LHCN-M2 (cell line): ENCODE measurements at regions not wholly inside any gene's neighbourhood (a gene's known extent, or its start where the extent isn't known, plus 50 kb on each side); places are given as distances from the start of the nearest gene placed in this dataset.
"Not testable (repeated sequence)": the region's sequence is repeated elsewhere in the genome, so short reads cannot be mapped to it uniquely, and the experiment has no call there.

Source experiments
- DNase-seq: peaks from one replicate; pipeline ENCODE4 v3.0.0-alpha.2; 2012; ENCODE audit warnings: low read depth

DNA sequence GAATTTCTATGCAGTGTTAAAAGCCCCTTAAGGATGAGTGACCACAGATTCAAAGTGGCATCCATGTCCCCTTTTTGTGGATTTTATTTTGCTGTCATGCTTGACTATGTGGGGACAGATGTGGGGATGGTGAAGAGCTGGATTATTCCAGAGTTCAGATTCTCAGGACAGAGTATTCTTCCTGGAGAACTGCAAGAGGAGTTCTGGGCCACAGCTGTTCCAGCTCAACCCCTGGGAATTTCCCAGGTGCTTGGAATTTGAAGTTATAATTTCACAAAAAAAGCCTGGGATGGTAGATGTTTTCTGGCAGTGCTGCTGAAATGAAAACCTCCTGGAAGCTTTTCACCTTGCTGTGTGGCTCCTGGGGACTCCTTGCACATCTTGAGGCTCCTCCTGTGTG is 671.8 kb upstream of the MARCKS start:
- DNase-seq = peak; percentile 26

DNA sequence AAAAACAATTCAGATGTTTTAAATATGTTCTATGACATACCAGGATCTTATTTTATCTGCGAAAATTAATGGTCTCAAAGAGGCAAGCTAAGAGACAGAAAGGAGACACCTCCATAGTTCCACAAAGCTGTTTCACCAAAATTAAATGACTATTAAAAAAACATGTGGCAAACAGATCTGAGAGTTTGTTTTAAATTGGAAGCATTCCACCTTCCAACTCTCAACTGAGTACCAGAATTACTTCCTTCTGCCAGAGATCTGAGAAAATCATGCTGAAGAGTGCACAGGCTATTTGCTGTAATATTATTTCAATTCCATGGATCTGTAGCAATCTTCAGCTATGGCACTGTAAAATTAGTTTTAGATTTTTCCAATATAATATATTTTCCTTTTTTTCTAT is 669.5 kb upstream of the MARCKS start:
- DNase-seq = no peak

DNA sequence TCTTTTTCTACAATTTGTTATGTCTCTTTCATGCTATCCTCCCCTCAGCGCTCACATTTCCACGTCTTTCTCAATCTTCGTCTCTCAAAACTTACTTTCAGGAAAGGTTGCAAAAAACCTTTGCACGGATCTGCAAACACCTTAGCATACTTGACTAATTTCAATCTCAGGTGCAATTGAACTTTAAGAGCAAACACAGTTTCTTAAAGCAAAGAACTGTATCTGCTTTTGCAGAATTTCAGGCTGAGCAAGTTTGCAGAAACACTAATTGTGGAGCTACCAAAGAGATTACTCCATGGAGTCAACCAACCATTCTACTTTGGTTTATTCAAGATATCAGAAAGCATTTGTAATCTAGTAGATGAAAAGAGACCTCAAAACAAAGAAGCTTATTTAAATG is 668.2 kb upstream of the MARCKS start:
- DNase-seq = no peak

DNA sequence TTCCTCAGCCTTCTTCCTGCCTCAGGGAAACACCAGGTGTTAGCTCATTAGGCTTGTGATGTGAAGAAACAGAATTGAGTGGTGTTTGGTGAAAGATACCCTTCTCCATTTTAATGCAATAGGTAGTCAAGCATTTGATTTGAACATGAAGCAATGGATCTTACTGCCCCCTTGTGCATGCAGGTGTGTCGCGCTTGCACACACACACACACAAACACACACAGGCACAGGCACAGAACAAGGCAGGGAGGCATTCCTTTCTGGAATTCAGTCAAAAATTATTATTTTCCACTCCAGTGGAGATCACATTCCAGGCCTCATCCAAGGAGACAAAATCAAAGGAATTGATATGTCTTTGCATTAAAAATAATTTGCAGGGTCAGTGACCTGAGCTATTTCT is 667.0 kb upstream of the MARCKS start:
- DNase-seq = no peak

DNA sequence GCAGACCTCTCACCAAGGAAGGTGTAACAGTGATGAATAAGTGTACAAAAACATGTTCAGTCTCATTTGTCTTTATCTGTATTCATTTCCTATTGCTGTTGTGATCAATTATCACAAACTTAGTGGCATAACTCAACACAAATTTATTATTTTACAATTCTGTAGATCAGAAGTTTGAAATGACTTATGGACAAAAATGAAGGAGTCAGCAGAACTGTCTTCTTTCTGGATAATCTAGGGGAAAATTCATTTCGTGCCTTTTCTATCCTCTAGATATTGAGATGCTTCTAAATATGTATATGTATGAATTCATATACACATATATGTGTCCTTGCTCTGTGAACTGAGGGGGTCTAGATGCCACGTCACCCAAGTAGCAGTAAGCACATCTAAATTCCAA is 663.1 kb upstream of the MARCKS start:
- no peak for DNase-seq

DNA sequence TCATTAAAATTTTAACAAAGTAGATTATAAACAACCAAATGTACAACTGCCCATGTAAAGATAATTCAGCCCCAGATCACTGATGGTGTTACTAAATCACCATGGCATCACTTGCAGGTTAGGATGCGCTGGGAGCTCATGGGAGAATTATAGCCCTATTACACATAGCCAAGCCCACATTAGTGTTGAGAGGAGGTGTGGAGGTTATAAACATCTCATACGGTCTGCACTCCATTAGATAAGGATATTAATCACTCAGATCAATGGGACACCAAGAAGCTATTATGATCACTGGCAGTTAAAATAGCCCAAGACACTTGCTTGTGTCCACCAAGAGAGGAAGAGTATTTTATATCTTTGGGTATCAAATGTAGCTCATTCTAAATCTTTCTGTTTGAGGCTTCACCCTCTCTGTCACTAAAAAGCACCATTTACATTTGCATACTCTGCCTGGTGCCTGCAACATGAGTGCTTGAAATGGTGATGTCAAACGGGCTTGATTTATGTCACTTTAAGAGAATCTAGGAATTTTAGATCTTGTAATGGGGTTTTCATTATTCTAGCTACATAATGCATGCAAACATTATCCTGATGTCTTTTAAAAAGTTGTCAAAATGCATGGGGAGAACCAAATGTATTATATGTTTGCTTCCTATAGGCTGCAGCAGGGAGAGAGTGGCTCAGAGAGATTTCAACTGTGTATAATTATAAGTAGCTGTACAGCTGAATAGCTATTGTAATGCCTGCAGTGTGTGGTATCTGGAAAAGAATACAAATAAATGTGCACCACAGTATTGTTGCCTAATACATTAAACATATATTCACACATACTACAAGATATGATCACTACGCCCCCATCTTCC is 654.1 kb upstream of the MARCKS start:
- DNase-seq = no peak

DNA sequence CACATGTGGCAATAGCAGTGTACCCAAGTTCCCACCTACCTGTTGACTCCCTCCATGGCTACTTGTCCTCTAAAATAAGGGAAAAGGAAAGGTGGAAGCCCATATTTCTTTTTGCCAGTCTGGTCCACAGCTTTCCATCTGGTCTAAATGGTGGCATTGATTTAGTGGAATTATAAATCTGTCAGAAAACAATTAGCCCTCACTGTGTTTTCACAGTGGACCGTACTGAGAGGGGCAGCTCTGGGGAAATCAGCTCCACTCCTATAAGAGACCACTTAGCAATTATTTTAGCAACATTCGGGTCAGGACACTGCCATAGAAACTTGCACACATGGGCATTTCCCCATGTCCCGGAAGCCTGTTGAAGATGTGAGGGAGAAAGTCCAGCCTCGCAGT is 653.4 kb upstream of the MARCKS start:
- DNase-seq = no peak

DNA sequence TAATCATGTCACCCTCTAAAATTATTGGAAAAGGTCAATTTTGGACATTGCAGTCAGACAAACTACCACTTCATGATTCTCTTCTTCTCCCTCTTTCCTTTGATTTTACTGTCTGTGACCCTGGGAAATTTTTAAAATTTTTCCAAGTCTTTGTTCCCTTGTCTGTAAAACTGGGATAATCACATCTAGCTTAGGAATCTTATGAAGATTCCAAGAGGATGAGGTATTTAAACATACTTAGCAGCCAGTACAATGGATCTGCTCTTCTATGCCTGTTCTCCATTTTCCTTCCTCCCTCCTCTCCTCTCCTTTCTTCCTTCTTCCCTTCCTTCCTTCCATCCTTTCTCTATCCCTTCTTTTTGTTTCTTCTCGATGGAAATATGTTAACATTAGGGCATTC is 651.6 kb upstream of the MARCKS start:
- DNase-seq = no peak

DNA sequence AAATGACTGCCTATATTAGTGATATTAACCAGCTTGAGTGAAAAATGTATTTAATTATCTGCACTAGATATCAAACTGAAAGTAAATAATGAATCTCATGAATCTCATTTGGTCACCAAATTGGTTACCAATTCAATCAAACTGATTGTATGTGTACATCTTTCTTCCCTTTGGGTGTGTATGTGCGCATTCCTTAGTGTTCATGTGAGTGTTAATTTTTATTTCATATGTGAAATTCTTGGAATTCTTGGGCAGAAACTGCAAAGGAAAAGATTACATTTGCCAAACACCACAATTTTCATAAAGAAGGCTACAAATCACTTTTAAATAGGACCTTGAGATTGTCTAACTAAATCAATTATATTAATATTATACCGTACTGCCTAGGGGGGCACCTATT is 648.4 kb upstream of the MARCKS start:
- DNase-seq = no peak

DNA sequence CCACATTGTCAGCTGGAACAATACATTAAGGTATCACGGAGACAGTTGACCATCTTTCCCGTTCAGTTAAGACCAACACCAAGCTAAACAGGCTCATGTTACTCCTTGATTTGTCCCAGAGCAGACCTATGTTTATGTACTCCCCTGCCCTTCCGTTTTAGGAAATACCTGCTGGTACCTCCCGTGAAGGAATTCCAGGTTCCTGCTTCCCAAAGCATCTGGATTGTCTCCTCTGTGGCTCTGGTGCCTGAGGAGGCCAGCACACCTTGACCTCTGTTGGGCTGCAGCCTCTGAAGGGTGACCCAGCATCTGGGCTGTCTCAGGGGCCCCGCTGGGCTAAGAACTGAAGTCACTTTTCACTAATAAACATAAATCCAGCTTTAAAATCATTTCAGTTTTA is 647.8 kb upstream of the MARCKS start:
- no peak for DNase-seq

DNA sequence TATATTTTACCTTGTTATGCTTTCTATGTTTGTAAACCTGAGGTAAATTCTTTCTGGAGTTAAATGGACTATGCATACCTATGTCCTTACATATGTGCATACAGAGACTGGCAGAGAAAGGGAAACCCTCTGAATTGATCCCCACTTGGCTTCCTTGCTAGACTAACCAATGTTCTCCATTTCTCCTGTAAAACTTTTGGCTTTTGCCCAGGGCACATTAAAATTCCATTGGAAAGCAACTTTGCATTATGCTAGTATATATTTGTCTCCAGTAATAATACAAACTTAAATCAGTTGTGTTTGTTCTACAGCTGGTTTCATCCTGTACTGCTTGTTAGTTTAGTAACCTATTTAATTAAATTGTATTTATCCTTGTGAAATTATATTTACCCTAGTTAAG is 646.0 kb upstream of the MARCKS start:
- no peak for DNase-seq

DNA sequence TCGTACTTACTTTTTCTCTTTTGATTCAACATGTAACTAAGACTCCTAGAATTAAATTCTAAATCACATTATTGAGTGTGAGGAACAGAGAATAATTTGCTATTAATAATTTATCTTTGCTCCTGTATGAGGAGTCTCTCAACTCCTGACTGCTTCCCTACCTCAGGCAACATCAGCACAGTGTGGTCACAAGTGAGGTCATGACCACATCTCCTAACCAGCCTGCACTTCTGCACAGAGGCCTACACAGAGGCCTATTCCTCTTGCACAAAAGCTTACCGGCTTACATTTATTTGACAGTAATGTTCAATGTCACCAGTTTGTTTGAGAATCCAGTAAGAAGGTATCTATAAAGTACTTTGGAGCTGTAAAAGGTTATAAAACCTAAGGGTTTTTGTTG is 637.4 kb upstream of the MARCKS start:
- DNase-seq = no peak

DNA sequence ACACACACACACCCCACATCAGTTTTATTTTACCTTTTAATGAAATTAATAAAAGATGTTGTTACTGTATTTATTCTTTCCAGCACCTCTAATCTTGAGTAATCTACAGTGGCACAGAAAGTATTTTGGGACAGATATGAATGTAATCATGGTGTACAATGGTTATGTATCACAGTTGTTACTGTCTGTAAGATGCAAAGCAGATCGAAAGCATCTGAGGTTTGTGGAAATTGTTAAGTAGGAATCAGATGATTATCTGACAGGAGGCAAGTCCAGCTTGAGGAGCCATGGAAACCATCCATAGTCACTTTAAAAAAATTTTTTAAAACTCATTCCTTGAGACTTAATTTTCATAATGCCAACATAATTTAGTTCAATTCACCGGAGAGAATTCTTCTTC is 636.3 kb upstream of the MARCKS start:
- DNase-seq = no peak

DNA sequence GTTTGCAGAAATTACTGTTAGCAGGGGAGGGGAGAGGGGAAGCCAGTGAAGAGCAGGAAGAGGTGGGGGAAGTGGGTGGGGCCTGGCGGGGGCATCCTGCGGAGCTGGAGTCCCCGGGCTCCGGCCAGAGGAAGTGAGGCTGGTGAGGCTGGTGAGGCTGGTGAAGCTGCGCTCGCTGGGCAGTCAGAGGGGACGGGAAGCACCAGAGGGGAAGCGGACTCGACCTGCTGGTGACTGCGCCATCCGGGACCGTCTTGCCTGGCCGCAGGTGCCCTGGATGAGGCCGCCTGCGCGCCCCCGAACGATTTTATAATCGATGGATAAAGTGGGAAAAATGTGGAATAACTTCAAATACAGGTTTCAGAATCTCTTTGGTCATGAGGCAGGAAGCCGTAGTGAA is 635.3 kb upstream of the MARCKS start:
- DNase-seq = no peak

DNA sequence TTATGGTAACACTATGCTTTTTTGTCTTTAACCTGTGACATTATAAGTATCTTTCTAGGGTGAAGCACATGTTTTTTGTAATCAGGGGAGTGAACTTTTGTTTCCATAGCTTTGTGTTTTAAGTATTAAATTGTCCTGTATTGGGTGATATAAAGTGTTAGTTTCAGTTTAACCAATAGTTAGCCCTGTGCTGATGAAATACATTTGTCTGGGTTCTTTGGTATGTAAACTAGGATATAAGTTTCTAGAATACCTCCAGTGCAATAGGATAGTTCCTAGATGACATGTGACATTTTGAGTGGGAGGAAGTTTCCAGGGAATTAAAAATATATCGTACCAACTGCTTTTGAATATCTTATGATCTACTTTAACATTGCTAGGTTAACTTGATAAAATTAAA is 611.0 kb upstream of the MARCKS start:
- DNase-seq = peak; percentile 5

DNA sequence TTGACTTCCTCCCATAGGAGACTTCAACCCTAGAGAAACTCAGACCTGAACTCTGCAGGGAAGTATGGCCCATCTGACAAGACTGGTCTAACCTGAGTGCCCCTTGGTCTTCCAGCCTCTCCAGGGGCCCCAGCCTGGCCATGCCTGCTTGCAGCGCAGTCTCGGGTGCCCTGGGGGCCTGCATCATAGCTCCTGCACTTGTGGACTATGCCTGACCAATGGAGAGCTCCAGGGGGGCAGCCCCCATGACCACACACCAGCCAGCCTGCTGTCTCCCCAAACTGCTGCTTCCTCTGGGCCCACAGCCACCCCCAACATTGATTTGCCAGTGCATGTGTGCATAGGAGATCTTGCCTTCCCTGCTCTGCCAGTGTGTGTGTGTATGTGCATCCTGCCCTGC is 608.6 kb upstream of the MARCKS start:
- DNase-seq = no peak

DNA sequence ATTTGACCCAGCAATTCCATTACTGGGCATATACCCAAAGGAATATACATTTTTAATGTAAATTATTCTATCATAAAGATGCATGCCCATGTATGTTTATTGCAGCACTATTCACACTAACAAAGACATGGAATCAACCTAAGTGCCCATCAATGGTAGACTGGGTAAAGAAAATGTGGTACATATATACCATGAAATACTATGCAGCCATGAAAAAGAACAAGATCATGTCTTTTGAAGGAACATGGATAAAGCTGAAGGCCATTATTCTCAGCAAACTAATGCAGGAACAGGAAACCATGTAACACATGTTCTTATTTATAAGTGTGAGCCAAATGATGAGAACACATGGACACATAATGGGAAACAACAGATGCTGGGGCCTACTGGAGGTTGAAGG is 603.0 kb upstream of the MARCKS start:
- not testable (repeated sequence) for DNase-seq

DNA sequence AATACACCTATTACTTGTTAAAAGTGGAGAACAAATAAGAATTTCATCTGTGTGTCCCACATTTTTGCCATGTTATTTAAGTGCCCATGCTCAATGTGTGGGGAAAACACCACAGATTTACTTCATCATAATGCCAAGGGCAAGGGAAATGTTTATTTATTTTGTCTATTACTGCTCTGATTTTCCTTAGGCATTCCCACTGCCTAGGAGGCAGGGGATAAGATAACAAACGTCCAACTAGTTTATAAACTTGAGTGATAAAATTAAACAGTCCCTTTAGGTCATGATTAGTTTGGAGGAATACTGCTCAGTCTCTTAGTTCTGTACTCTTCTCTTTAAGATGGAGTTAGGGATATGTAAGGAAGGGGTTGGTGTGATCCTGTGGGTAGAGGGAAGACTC is 598.4 kb upstream of the MARCKS start:
- no peak for DNase-seq

DNA sequence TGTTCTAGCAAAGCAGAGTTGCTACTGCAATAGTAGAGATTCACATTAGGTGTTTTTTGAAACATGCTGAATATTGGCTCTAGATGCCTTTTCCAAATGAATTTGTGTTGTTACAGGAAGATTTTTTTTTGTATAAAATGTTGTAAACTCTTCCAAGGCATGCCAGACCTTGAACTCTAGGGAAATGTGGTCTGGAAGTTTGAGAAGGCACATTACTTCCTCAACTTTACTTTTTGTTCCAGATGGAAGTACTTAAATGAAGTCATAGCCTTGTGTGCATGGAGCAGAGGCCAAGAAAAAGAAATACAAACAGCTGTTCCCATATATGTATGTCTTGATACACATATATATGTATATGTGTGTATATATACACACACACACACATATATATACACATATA is 585.7 kb upstream of the MARCKS start:
- DNase-seq = peak; percentile 19

DNA sequence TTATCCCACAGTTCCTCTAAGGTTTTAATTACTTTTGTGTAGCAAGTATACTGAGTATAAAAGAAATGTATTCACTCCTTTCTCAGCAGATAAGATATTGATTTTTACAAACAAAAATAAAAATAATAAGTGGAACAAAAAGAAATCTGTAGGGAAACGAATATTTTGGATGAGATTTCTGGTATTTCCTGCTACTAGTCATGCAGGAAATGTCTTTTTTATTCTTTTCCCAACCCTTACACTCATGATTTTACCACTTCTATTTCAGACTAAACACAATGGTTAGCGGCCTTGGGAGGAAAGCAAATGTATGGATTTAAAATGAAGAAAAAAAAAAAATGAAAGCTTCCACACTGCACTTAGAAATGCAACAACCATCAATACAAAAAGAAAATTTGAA is 580.5 kb upstream of the MARCKS start:
- DNase-seq = no peak

DNA sequence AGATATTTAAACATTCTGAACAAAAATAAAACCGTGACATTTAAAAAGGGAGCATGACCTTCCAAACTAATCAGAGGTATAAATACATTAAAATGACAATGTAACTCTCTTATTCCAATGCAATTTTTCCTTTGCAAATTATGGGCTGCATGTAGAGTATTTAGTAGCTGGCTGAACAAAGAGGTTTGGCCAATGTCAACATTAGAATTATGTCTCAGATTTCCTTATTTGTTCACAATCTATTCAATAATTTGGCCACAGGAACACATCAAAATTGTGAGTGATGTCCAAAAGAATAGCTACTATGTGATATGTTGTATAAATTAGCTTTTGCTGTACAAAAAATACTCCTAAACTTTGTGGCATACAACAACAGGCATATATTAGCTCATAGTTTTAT is 580.0 kb upstream of the MARCKS start:
- no peak for DNase-seq

DNA sequence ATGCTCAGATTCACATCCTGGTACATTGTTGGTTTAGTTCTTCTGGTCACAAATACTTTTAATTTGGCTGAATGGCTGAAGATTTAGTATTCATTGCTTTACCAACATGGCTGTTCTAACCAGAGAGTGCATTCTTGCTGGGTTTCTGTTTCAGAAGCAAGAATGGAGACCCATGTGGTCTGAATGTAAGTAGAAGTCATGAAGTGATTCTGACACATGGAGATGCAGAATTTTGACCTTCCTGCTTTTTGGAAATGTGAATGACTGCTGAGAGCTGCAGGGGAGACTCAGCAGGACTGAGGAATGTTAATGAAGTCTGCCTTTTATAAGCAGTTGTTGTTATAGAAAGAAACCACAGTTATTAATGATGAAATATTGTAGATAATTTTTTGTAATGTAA is 576.1 kb upstream of the MARCKS start:
- DNase-seq = peak; percentile 33

DNA sequence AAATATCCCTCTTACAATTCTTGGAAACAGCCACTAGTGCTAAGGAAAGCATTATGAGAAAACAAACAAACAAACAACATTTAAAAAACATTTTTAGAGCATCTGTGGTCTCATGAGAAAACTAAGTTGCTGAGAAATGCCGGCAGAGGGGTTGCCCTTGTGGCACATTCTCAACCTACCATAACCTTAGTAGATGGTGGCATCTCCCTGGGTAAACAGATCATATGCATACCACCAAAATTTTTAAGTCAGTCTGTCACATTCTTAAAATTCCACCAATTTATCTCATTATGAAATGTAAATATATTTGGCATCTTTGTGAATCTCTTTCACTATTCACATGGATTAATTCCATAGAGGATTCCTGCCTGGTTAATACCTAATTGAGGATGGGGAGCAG is 575.7 kb upstream of the MARCKS start:
- no peak for DNase-seq

DNA sequence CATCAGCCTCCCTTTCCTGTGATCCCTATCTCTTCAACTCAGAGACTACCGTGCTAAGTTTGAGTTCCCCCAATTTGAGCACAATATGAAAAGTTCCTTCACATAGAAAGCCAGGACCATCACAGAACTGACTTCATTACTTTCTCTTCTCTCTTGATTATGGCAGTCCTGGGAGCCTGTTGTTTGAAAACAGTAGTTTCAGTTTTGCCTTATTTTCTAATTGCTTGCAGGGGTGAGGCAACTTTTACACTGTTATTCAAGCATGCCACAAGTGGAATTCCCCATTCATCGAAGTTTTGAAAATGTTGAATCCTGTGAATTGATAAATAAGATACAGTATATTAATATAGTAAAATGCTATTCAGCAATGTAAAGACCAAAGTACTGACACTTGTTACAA is 569.7 kb upstream of the MARCKS start:
- no peak for DNase-seq
